GM18505 (cell line): ENCODE measurements at regions not wholly inside any gene's neighbourhood (a gene's known extent, or its start where the extent isn't known, plus 50 kb on each side); places are given as distances from the start of the nearest gene placed in this dataset.

Experiments
- ATAC-seq: cut with Tn5 transposase; IDR thresholded peaks from one replicate; pipeline ENCODE4 v1.9.1; 2021; ENCODE audit not compliant: unreplicated experiment
- POLR2A ChIP-seq: IDR thresholded peaks from 4 replicates; pipeline ENCODE4 v1.6.1; 2011; ENCODE audit warnings: borderline replicate concordance; ENCODE audit not compliant: insufficient read depth, insufficient read length; ENCODE audit errors: extremely low read depth

GRCh38 chr4:14824189-14824588 lies 178.1 kb upstream of the CPEB2 start:
- TF ChIP-seq POLR2A = no peak
- ATAC-seq = no peak

DNA sequence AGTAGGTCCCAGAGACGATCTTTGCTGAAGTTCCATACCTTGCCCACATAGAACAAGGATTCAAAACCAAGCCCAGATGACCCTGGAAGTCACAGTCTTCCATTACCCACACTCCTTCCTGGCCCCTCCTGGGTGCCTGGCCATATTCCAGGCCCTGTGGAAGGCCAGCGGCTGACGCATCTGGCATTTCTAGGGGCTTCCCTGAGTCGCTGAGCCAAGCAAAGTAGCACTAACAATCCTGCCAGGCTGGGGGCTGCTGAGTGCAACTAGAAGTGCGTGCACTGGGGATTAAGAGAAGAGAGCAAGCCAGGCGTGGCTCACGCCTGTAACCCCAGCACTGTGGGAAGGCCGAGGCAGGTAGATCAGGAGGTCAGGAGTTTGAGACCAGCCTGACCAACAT lies 175.2 kb upstream of the CPEB2 start:
- TF ChIP-seq POLR2A = no peak
- ATAC-seq = no peak

- TF ChIP-seq POLR2A = no peak
- no peak for ATAC-seq
These were observed 172.5 kb upstream of the CPEB2 start for GRCh38 chr4:14829795-14830194.

- TF ChIP-seq POLR2A = no peak
- no peak for ATAC-seq
These were observed 170.9 kb upstream of the CPEB2 start for GRCh38 chr4:14831416-14831815.

- no peak for TF ChIP-seq POLR2A
- ATAC-seq = no peak
These were observed 169.2 kb upstream of the CPEB2 start for GRCh38 chr4:14833053-14833452.

- no peak for TF ChIP-seq POLR2A
These were observed 167.9 kb upstream of the CPEB2 start for GRCh38 chr4:14834382-14834781.

DNA sequence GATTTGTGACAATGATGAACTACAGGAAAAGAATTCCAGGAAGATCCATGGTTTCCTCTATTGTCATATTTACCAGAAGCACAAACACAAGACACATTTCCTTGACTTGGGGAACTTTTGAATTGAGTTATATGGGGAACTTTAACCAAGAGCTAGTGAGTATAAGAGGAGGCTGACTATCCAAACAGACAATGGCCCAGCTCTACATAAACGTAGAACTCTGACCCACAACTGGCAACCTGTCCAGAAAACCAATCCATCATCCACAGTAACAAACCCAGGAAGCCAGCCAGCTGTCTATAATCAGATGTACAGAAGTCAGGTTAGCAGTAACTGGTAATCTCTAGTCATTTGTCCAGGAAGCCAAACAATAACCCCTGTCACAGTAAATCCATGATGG lies 167.0 kb upstream of the CPEB2 start:
- TF ChIP-seq POLR2A = no peak
- no peak for ATAC-seq

More at GRCh38 chr4:14834382-14834781, 167.9 kb upstream of the CPEB2 start:
- ATAC-seq = no peak

DNA sequence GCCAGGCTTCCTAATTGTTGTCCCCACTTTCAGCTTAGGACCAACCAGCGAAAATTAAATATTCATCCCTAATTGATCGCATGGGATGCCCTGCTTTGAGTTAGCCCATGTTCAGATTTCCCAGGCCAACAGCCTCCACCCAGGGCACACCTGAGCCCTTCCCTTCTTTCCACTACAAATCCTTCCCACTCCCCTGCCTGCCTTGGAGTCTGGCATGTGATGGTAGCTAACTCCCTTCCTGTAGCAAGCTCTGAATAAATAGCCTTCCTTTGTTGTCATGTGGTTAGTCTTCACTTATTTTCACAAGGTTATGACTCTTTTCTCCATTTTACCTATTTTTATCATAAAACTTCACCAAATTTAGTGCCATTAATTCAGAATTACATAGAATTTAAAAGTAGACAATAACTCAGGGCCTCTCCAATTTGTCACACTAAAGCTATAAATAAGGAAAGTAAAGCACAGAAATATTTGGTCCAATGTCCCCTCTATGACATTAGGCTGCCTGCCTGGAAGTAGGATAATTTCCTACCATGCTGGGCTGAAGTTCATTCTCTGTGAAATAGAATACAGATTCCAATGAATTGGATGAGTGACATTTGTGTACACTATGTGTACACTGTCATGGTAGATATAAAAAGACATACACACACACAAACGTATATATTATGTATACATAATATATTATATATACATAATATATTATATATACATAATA lies 166.4 kb upstream of the CPEB2 start:
- ATAC-seq = no peak
- TF ChIP-seq POLR2A = no peak

DNA sequence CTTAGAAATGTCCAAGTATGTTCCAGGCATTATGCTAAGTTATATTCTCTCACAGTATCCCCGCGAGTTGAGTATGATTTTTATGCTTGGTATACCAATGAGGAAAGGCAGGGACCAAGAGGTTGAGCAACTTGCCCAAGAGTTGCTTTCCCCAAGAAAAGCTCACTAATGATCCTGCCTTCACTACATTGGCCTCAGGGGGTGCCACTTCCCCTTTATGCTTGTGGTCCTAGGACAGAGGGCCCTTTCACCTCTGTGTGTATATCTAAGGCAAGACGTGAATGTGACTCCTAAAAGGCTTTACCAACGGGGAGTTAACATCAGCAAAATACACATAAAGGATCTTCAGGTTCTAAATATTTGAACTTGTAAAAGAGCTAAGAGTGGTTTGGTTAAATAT lies 164.4 kb upstream of the CPEB2 start:
- TF ChIP-seq POLR2A = no peak
- no peak for ATAC-seq

DNA sequence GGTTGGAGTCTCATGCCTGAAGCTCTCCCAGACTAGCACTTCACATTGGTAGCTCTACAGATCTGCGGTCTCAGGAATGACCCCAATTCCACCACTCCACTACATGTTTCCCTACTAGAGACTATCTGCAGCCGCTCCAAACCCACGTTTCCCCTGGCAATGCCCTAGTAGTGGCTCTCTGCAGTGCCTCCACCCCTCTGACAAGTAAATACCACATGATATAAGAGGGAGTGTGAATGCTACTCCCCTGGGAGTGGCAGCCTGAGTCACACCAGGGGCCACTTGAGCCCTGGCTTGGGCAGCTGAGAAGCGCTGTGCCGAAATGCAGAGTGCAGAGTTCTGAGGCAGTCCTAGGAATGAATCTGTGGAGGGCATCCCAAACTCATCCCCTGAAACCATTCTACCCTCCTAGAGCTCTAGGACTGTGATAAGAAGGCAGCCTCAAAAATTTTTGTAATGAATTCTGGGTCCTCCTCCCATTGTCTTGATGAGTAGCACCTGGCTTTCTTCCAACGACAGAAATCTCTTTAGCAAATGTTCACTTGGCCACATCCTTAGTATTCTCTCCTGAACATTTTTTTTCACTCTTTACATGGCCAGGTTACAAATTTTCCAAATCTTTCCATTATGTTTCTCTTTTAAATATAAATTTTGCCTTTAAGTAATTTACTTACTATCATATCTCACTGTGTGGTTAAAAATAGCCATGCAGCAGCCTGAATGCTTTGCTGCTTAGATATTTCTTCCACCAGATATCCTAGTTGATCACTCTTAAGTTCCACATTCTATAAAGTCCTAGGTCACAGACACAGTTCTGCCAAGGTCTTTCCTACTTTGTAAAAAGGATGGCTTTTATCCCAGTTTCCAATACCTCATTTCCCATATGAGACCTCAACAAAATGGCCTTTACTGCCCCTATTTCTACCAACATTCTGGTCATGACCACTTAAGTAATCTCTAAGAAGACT lies 160.2 kb upstream of the CPEB2 start:
- no peak for TF ChIP-seq POLR2A
- ATAC-seq = no peak

DNA sequence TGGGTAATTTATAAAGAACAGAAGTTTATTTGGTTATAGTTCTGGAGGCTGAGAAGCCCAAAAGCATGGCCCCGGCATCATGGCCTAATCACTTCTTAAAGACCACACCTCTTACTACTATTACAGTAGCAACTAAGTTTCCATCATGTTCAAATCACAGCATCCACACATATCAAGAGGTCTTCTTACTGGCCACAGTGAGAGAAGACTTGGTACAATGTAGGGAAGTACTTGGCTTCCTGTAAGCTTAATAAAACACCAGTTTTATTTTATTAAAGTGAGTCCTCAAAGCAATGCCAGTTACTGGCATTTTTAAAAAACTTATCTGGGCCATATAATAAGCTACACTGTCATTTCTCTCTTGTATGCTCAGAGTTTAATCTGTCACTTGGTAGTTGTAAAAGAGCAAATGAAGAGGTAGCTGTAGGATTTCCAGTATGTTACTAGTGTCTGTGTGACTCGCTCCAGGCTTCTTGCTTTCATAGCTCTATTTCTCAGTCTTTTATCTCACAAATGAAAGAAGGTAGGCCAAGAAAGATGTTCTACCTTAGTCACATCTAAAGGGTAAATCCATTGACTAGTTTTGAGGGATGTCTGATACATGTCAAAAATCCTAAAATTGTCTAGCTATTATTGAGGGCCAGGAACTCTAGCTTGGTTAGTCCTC lies 159.2 kb upstream of the CPEB2 start:
- no peak for TF ChIP-seq POLR2A
- no peak for ATAC-seq

GRCh38 chr4:14844061-14844460 lies 158.2 kb upstream of the CPEB2 start:
- no peak for TF ChIP-seq POLR2A
- ATAC-seq = no peak

DNA sequence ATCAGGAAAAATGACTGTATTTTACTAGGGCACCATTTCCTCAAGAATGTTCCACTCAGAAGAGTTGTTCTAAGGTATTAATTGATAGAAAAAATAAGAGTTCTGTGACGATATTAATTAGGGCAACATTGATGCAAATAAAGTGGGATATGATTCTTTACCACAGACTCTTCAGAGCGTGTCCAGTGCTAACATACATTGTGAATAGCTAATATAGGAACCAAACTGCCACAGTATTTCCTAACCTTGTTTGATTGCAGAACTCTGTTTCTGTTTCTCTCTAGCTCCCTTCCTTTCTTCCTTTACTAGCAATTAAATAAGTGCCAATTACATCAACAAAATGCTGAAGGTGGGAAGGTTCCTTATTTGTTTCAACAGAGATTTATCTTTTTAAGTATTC lies 154.1 kb upstream of the CPEB2 start:
- no peak for ATAC-seq
- no peak for TF ChIP-seq POLR2A
